ENCODE measurements at regions not wholly inside any gene's neighbourhood (a gene's known extent, or its start where the extent isn't known, plus 50 kb on each side); places are given as distances from the start of the nearest gene placed in this dataset.

- DNase-seq (ENCODE audit: low read depth) = no peak
Measured at GRCh38 chr5:8394965-8395364, 526.0 kb downstream of the MTRR start.

DNA sequence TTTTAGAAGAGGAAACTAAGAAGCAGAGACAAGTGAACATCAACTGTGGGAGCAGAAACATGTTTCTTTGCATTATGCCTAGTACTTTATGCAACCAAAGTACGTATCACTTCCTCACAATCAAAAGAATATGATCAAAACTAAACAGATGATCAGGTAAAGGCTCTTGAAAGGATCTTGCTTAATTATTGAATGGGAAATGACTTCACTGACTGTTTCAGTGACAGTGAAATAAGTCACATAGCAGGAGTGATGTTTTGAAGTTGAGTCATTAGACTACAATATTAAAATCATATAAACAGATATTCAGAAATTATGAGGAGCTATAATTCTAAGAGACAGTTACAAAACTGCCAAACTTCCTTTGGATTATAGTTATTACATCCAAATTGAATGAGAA, 527.3 kb downstream of the MTRR start:
- no peak for DNase-seq (ENCODE audit: low read depth)

GRCh38 chr5:8396756-8397155, 527.8 kb downstream of the MTRR start:
- no peak for DNase-seq (ENCODE audit: low read depth)

DNA sequence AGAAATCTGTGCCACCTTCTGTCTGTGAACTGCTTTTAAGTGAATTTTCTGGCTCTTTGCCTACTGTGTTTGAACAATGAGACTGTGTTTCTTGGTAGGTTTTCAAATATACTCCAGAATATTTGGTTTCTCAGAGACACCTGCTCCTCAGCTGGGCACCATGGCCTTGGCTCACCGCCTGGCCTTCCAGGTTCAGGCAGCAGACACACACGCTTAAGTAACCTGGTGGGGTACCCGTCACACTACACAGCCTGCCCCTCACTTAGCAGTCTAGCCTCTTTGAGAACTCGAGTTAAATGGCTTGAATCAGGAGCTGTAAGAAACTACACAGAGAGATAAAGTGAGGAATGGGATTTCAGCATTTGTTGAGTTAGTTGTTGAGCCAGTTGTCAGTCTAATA, 530.5 kb downstream of the MTRR start:
- no peak for DNase-seq (ENCODE audit: low read depth)

- no peak for DNase-seq (ENCODE audit: low read depth)
Measured at GRCh38 chr5:8408258-8408657, 539.3 kb downstream of the MTRR start.

DNA sequence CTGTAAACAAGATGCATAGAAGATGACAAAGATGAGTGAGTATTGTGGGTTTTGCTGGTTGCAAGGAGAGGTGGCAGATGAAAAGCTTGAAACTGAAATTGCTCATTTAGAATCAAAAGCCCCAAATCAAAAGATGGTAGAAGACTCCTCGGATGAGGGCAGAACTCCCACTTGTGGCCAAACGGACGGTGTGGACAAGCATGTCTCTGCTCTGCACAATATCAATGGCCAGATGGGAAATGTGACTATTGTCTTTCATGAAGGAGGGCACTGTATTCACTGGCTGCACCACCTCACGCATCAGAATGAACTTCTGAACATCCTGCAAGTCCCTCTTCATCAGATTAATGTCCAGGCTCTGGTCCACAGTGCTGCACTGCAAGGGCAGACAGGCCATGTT, 541.7 kb downstream of the MTRR start:
- no peak for DNase-seq (ENCODE audit: low read depth)

DNA sequence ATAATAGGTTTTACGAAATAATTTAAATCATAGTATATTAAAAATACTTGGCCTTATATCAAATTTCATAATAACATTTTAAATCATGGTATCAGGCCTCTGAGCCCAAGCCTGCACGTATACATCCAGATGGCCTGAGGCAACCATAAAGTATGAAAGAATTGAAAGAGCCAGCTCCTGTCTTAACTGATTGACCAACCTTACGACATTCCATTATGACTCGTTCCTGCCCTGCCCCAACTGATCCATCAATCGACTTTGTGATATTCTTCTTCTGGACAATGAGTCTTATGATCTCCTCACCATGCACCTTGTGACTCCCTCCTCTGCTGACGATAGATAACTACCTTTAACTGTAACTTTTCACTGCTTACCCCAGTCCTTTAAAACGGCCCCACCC, 545.0 kb downstream of the MTRR start:
- no peak for DNase-seq (ENCODE audit: low read depth)

- DNase-seq (ENCODE audit: low read depth) = no peak
Measured at GRCh38 chr5:8417316-8418048, 548.5 kb downstream of the MTRR start.

- no peak for DNase-seq (ENCODE audit: low read depth)
Measured at GRCh38 chr5:8418049-8418426, 549.1 kb downstream of the MTRR start.

DNA sequence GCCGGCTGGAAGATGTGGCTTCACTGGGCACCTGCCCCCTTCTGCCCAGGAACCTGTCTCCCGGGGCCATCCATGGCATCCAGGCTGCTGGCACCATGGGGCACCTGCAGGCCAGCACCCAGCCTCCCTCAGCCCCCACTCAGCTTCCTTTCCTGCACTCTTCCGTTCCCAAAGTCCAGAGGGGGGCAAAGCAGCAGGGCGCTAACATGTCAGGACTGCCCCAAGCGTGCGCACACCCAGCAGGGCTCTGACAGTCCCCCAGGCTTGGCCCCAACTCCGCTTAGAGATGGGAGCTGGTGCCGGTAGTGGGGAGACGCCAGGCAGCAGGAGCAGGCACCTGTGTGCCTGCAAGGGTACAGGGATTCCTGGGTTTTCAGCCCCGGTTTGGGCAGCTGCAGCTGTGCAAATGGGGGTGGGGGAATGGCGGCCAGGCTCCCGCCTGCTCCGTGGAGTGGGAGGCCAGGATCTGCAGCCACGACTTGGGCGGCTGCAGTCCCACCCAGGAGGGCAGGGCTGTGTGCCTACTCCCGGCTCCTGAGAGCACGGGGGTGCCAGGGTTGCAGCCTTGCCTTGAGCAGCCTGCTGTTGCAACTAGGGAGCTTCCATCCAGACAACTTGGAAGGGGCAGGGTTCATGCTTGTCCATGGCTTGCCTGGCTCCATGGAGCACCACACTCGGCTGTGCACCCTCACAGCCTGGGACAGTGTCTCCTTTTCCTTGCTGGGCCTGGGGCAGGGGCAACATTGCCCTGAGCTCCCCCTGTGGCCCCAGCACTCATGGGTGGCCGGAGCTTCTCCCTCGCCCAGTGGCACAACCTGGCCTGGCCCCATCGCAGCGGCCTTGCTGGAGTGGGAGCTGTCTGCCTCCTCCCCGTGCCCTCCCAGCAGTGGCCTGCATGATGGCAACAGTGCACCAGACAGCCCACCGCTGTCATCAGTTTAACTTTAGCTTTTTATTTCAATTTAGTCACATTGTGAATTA, 561.1 kb downstream of the MTRR start:
- DNase-seq (ENCODE audit: low read depth) = no peak

- no peak for DNase-seq (ENCODE audit: low read depth)
Measured at GRCh38 chr5:8434501-8434900, 565.6 kb downstream of the MTRR start.

DNA sequence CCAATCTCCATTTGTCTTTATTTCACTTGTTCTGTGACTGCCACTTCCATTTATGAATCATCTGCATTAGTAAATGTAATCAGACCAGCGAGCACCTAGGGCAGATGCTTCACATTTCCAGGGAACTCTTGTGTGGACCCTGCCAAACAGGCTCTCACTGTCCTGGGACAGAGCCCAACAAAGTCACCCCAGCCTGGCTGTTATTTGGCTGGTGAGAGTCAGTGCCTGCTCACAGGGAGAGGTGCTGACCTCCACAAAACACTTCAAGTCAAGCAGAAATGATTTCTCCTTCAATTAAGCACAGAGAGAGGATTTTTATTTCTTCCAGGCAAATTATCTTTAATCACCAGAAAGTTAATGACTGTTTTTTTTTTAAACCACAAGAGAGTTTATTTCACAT, 568.0 kb downstream of the MTRR start:
- no peak for DNase-seq (ENCODE audit: low read depth)

DNA sequence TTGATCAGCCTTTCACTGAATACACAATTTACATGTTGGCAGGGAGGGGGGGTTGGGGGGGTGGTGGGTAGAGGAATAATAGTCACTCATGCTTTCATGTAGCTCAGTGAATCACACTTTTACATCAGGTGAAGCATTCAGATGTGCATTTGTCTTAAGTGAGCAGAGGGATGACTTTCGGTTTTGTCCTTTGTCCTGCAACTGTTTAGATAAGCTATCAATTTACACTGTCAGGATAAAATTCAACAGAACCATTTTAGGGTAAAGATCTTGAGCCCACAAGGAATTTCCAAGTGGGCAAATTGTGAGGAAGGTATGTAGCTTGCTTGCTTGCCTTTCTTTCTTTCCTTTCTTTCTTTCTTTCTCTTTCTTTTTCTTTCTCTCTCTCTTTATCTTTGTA, 576.2 kb downstream of the MTRR start:
- no peak for DNase-seq (ENCODE audit: low read depth)

GRCh38 chr5:8446179-8446578, 577.2 kb downstream of the MTRR start:
- no peak for DNase-seq (ENCODE audit: low read depth)

GRCh38 chr5:8456846-8457186, 587.9 kb downstream of the MTRR start:
- DNase-seq (ENCODE audit: low read depth) = no peak

GRCh38 chr5:8457187-8458037, 588.5 kb downstream of the MTRR start:
- peak; percentile 65 for DNase-seq (ENCODE audit: low read depth)

GRCh38 chr5:8458038-8458383, 589.1 kb downstream of the MTRR start:
- DNase-seq (ENCODE audit: low read depth) = no peak

GRCh38 chr5:8461543-8461942, 592.6 kb downstream of the MTRR start:
- DNase-seq (ENCODE audit: low read depth) = no peak

GRCh38 chr5:8462565-8462964, 593.6 kb downstream of the MTRR start:
- DNase-seq (ENCODE audit: low read depth) = no peak

DNA sequence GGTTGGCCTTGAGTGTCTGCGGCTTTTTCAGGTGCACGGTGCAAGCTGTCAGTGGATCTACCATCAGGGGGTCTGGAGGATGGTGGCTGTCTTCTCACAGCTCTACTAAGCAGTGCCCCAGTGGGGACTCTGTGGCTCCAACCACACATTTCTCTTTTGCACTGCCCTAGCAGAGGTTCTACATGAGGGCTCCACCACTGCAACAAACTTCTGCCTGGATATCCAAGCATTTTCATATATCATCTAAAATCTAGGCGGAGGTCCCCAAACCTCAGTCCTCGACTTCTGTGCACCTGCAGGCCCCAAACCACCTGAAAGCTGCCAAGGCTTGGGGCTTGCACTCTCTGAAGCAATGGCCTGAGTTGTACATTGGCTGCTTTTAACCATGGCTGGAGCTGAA, 601.5 kb downstream of the MTRR start:
- DNase-seq (ENCODE audit: low read depth) = no peak

DNA sequence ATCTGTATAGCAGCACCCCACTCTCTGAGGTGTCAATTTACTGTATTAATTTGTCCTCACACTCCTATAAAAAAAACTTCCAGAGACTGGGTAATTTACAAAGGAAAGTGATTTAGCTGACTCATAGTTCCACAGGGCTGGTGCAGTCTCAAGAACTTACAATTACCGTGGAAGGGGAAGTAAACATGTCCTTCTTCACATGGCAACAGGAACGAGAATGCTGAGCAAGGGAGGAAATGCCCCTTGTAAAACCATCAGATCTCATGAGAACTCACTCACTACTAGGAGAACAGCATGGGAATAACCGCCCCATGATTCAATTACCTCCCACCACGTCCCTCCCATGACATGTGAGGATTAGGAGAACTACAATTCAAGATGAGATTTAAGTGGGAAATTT, 602.6 kb downstream of the MTRR start:
- DNase-seq (ENCODE audit: low read depth) = no peak

DNA sequence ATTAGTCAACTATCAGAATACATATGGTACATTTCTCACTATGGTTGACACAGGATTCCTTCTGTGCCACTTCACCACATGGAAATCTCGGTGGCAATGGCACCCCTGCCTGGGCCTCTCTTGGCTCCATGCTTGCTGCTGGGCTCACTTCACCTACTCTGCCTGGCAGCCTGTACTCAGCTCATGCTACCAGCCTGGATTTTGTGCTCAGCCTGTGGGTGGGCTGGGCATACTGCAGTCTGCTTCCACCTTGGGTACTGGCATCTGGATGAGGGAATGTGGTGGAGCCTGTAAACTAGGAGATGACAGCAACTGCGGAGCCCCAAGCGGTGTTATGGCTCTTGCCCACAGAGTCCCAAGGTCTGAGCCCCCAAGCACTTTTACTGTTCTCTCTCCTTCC, 604.1 kb downstream of the MTRR start:
- DNase-seq (ENCODE audit: low read depth) = no peak
